Epithelial cell of esophagus (primary cell): ENCODE measurements at regions not wholly inside any gene's neighbourhood (a gene's known extent, or its start where the extent isn't known, plus 50 kb on each side); places are given as distances from the start of the nearest gene placed in this dataset.

Experiments
- DNase-seq: peaks from one replicate; pipeline ENCODE4 v3.0.0; 2010; ENCODE audit warnings: low read depth
- H3K4me3 ChIP-seq: 2 replicates; pipeline ENCODE4 v1.5.1; 2011; ENCODE audit warnings: mild to moderate bottlenecking, low read length, control low read depth
- TF ChIP-seq, protein P1 (sequence below): IDR thresholded peaks from 2 replicates; pipeline ENCODE4 v1.5.1; 2011; ENCODE audit warnings: low read depth, mild to moderate bottlenecking, low read length, control low read depth, inconsistent platforms; ENCODE audit not compliant: insufficient read depth; ENCODE audit errors: missing control alignments

GRCh38 chr17:77428749-77429368 is 288.1 kb downstream of the SEC14L1 start:
- TF ChIP-seq, protein P1, sequence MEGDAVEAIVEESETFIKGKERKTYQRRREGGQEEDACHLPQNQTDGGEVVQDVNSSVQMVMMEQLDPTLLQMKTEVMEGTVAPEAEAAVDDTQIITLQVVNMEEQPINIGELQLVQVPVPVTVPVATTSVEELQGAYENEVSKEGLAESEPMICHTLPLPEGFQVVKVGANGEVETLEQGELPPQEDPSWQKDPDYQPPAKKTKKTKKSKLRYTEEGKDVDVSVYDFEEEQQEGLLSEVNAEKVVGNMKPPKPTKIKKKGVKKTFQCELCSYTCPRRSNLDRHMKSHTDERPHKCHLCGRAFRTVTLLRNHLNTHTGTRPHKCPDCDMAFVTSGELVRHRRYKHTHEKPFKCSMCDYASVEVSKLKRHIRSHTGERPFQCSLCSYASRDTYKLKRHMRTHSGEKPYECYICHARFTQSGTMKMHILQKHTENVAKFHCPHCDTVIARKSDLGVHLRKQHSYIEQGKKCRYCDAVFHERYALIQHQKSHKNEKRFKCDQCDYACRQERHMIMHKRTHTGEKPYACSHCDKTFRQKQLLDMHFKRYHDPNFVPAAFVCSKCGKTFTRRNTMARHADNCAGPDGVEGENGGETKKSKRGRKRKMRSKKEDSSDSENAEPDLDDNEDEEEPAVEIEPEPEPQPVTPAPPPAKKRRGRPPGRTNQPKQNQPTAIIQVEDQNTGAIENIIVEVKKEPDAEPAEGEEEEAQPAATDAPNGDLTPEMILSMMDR: no peak
- H3K4me3 ChIP-seq: no peak overlapping the region
- no peak for DNase-seq

DNA sequence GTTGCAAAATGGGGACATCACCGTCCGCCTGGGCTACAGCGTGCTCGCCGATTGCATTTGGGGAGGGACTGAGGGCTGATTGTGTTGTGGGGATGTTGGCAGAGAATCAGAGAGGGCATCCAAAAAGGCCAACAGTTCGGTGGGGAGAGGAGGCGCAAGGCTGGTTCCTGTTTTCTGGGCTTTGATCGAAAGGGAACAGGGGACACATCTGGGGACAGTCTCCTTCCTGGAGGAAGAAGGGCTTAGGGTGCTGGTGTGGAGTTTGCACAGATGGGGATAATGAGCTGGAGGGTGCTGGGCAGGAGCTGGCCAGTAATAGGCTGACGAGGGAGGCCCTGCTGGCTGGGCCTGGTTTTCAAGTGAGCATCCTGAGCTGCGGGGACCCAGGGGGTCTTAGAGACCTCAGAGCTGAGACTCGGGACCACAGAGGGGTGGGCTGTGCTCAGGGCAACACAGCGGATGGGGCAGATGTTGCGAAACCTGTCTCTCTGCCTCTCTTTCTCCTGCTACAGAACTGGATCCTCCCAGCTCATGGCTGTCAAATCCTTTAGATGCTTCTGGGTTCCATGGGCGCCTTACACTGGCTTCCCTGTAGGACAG is 288.7 kb downstream of the SEC14L1 start:
- H3K4me3 ChIP-seq: no peak overlapping the region
- TF ChIP-seq, protein P1: no peak
- DNase-seq: no peak

GRCh38 chr17:77429969-77430752 is 289.4 kb downstream of the SEC14L1 start:
- no peak overlapping the region for H3K4me3 ChIP-seq
- TF ChIP-seq, protein P1: peak; percentile 77
- DNase-seq: peak; percentile 74

- no peak overlapping the region for H3K4me3 ChIP-seq
- TF ChIP-seq, protein P1: no peak
- no peak for DNase-seq
These were observed 291.4 kb downstream of the SEC14L1 start for GRCh38 chr17:77432034-77432661.

GRCh38 chr17:77432742-77433141 is 292.0 kb downstream of the SEC14L1 start:
- DNase-seq: no peak
- no peak overlapping the region for H3K4me3 ChIP-seq
- TF ChIP-seq, protein P1: no peak

GRCh38 chr17:77433385-77434135 is 292.8 kb downstream of the SEC14L1 start:
- TF ChIP-seq, protein P1: no peak
- no peak for DNase-seq
- H3K4me3 ChIP-seq: no peak overlapping the region
